ENCODE measurements at regions not wholly inside any gene's neighbourhood (a gene's known extent, or its start where the extent isn't known, plus 50 kb on each side); places are given as distances from the start of the nearest gene placed in this dataset.
A peak's percentile ranks its signal among the peaks of the same experiment; 100 is the strongest.
"Not testable (repeated sequence)": the region's sequence is repeated elsewhere in the genome, so short reads cannot be mapped to it uniquely, and the experiment has no call there.

DNA sequence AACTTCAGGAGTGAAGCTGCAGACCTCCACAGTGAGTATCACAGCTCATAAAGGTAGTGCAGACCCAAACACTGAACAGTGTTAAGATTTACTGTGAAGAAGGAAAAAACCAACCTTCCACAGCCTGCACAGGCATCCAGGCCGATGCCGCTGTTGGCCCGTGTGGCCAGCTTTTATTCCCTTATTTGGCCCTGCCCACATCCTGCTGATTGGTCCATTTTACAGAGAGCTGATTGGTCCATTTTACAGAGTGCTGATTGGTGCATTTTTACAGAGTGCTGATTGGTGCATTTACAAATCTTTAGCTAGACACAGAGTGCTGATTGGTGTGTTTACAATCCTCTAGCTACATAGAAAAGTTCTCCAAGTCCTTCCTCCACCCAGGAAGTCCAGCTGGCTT lies 49.9 kb upstream of the CHD2 start:
- H3K9me3 ChIP-seq (ENCODE audit: low read length); H3K4me2 ChIP-seq (ENCODE audit: low read depth, low read length); BruUV-seq (replicated peaks); H3K9ac ChIP-seq (ENCODE audit: insufficient read depth, low read depth, low read length); ATAC-seq; FAIRE-seq; H3K79me2 ChIP-seq (ENCODE audit: insufficient read depth, low read length); intact Hi-C loops (cut with micrococcal nuclease; ENCODE audit: unreplicated experiment); H3K27me3 ChIP-seq (ENCODE audit: control insufficient read depth in 1 of 2, insufficient read depth in 2 of 2, low read length in 2 of 2); in situ Hi-C loops (cut with HindIII; ENCODE audit: extremely low pct_ligation_motif_present, low pct_unique_long_range_greater_than_20kb); H3K4me3 ChIP-seq (replicated peaks in 1 of 3; ENCODE audit: insufficient read depth in 1 of 3, low read depth in 2 of 3, low read length in 3 of 3); H3K36me3 ChIP-seq (replicated peaks in 1 of 2; ENCODE audit: control insufficient read depth in 1 of 2, insufficient read depth in 2 of 2, low read length in 2 of 2); CTCF ChIA-PET (ENCODE audit: low intra/inter-chr PET ratio, low total read pairs); H3K27ac ChIP-seq (ENCODE audit: extremely low read length, insufficient read depth, low read length); H2AFZ ChIP-seq (ENCODE audit: low read length); H4K20me1 ChIP-seq (ENCODE audit: insufficient read depth, low read length); DNase-seq (ENCODE audit: low spot score): not testable (repeated sequence)
- WGBS (ENCODE audit: low lambda C conversion rate), result no CpG with 5 or more reads among the region's 3 CpGs
- peaks cover 35% of the 10 kb centered on the region for H3K4me1 ChIP-seq (ENCODE audit: insufficient read depth, low read length)
- peak; percentile 36; the same call in 1 of the 2 replicates for TF ChIP-seq NFYC (CRISPR knock-in tag; IDR thresholded peaks at IDR 0.05)
- peak; percentile 62 for TF ChIP-seq NFYB (CRISPR knock-in tag; IDR thresholded peaks at IDR 0.05)
- TF ChIP-seq POLR2A (IDR thresholded peaks at IDR 0.05; ENCODE audit: insufficient read depth in 1 of 2, low read depth in 2 of 2, low read length in 2 of 2), result 0 out of 4 replicates have a peak, but pooled peaks of 1 of the 2 experiments have one; percentile 22
- TF ChIP-seq MAFK (conservative IDR thresholded peaks at IDR 0.05 in 1 of 2, IDR thresholded peaks at IDR 0.05 in 1 of 2; ENCODE audit: low read length in 2 of 2), result peak in 1 of 2 experiments; percentile 15; a peak in 1 of 4 replicates
- POLR2A ChIA-PET, result interaction anchor here (0.7 to 0.9 kb wide), 2 partner anchors 18 to 32 kb away, joined by 3 read pairs; no protein-coding TSS in a partner anchor
